ENCODE measurements at regions not wholly inside any gene's neighbourhood (a gene's known extent, or its start where the extent isn't known, plus 50 kb on each side); places are given as distances from the start of the nearest gene placed in this dataset.

DNA sequence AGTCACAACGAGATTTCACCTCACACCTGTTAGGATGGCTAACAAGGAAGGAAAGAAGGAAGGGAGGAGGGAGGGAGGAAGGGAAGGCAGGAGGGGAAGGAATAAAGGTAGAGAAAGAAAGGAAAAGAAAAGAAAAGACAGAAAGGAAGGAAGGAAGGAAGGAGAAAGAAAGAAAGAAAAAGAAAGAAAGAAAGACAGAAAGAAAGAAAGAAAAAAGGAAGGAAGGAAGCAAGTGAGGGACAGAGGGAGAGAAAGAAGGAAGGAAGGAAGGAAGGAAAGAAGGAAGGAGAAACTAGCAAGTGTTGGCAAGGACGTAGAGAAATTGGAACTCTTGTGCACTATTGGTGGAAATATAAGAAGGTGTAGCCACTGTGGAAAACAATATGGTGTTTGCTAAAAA lies 52.2 kb downstream of the CCDC185 start:
- in situ Hi-C loops (cut with MboI; ENCODE audit: low pct_unique_long_range_greater_than_20kb in 2 of 9, low sequenced_read_pairs in 9 of 9, unreplicated experiment in 9 of 9), result no loop called here
- Histone ChIP-seq H3K4me3 (no peak overlapping the region), H3K27ac (no peak overlapping the region), H3K4me1 (replicated peaks in 1 of 2) (no peaks in the 10 kb centered on the region)
- no peak for ATAC-seq (replicated peaks in 6 of 8)
- WGBS, 10 experiments, result 14 to 100% (median 63%) methylated on average over 1 to 2 of the region's 2 CpGs; no CpG with 5 or more reads in 1 of the 10 experiments

GRCh38 chr1:223453902-223454301 lies 60.7 kb downstream of the CCDC185 start:
- ATAC-seq (replicated peaks in 6 of 8), result peak in 3 of 8 experiments; percentile 54 to 86 (median 80)
- WGBS, 10 experiments, result 50 to 95% (median 85%) methylated on average over 2 to 4 of the region's 4 CpGs; no CpG with 5 or more reads in 1 of the 10 experiments
- in situ Hi-C loops (cut with MboI; ENCODE audit: low pct_unique_long_range_greater_than_20kb in 2 of 9, low sequenced_read_pairs in 9 of 9, unreplicated experiment in 9 of 9), result no loop called here
- H3K27ac ChIP-seq, result no peak overlapping the region
- H3K4me3 ChIP-seq, result no peak overlapping the region
- no peaks in the 10 kb centered on the region for H3K4me1 ChIP-seq (replicated peaks in 1 of 2)

DNA sequence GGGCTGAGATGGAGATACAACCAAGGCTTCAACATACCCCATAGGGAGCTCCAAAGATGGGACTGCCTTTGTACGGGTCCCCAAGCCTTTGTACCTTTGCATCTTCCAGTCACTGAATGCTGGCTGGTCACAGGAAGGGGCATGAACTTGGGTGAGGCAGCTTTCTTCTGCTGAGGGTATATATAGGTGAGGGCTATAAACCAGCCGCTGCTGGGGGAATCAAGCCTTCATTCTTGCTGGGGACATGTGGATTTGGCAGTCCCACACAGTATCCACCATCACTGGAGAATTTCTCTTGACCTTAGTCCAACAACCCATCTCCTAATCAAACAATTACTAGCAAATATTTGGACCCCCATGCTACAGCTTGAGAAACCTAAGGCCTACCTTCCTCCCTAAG lies 61.7 kb downstream of the CCDC185 start:
- in situ Hi-C loops (cut with MboI; ENCODE audit: low pct_unique_long_range_greater_than_20kb in 2 of 9, low sequenced_read_pairs in 9 of 9, unreplicated experiment in 9 of 9), result no loop called here
- Histone ChIP-seq H3K27ac (no peak overlapping the region), H3K4me3 (no peak overlapping the region), H3K4me1 (replicated peaks in 1 of 2) (no peaks in the 10 kb centered on the region)
- no peak for ATAC-seq (replicated peaks in 6 of 8)
- 17 to 92% (median 57%) methylated on average over 1 to 2 of the region's 2 CpGs; no CpG with 5 or more reads in 3 of the 10 experiments for WGBS, 10 experiments

GRCh38 chr1:223455470-223455869 lies 62.3 kb downstream of the CCDC185 start:
- peak in 2 of 8 experiments; percentile 9 to 27 for ATAC-seq (replicated peaks in 6 of 8)
- in situ Hi-C loops (cut with MboI; ENCODE audit: low pct_unique_long_range_greater_than_20kb in 2 of 9, low sequenced_read_pairs in 9 of 9, unreplicated experiment in 9 of 9), result no loop called here
- Histone ChIP-seq H3K4me3 (no peak overlapping the region), H3K4me1 (replicated peaks in 1 of 2) (no peaks in the 10 kb centered on the region), H3K27ac (no peak overlapping the region)
- WGBS, 10 experiments, result 29 to 100% (median 81%) methylated on average over 1 of the region's 1 CpG; no CpG with 5 or more reads in 4 of the 10 experiments

DNA sequence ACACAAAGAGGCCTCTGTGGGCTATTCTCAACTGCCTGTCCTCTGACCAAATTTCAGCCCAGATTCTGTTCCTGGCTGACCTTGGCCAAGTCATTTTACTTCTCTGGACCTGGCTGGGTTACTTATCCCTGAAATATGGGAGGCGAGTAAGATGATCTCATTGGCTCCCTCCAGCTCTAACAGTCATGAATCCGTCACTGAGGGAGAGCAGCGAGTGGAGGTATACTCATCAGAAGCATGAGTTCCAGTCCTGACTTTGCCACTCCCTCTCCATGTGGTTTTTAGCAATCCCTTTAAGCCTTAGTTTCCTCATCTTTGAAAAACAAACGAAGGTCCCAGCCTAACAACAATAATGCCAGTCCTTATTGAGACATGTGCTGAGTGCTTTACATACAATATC lies 63.5 kb downstream of the CCDC185 start:
- no peak overlapping the region for H3K4me3 ChIP-seq
- in situ Hi-C loops (cut with MboI; ENCODE audit: low pct_unique_long_range_greater_than_20kb in 2 of 9, low sequenced_read_pairs in 9 of 9, unreplicated experiment in 9 of 9), result no loop called here
- WGBS, 10 experiments, result 0 to 83% (median 75%) methylated on average over 1 to 4 of the region's 4 CpGs; no CpG with 5 or more reads in 1 of the 10 experiments
- H3K27ac ChIP-seq, result no peak overlapping the region
- peak in 1 of 8 experiments; percentile 25 for ATAC-seq (replicated peaks in 6 of 8)
- H3K4me1 ChIP-seq (replicated peaks in 1 of 2), result no peaks in the 10 kb centered on the region

DNA sequence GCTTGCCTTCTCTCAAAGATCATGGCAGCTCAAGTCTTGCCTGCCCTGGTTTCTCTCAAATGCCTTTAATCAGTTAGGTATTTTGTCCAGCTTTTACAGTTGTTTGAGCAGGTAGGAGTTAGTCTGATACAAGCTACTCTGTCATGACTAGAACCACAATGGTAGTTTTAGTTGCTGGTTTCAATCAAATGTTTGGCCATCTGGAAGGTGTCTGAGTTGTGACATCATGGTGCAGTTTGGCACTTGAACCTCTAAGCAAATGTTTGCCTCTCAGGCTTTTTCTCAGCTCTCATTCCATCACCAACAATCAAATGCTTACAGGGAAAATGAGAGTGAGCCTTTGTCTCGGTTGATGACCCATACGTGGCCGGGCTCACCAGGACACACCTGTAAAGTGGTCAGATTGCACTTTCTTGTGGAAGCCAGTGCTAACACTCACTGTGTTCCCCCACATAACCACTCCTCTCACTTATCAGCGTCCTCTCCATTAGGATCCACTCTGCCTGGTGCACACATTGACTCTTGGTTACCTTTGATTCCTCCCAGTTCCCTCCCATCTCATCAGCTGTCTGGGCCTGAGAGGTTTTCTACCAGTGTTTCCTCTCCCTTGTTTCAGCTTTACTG lies 67.5 kb downstream of the CCDC185 start:
- no peaks in the 10 kb centered on the region for H3K4me1 ChIP-seq (replicated peaks in 1 of 2)
- no peak for ATAC-seq (replicated peaks in 6 of 8)
- H3K4me3 ChIP-seq, result no peak overlapping the region
- in situ Hi-C loops (cut with MboI; ENCODE audit: low pct_unique_long_range_greater_than_20kb in 2 of 9, low sequenced_read_pairs in 9 of 9, unreplicated experiment in 9 of 9), result no loop called here
- 17 to 91% (median 64%) methylated on average over 2 to 4 of the region's 4 CpGs; no CpG with 5 or more reads in 3 of the 10 experiments for WGBS, 10 experiments
- no peak overlapping the region for H3K27ac ChIP-seq

GRCh38 chr1:223462047-223462630 lies 68.9 kb downstream of the CCDC185 start:
- no peaks in the 10 kb centered on the region for H3K4me1 ChIP-seq (replicated peaks in 1 of 2)
- H3K27ac ChIP-seq, result no peak overlapping the region
- H3K4me3 ChIP-seq, result no peak overlapping the region
- no peak for ATAC-seq (replicated peaks in 6 of 8)
- in situ Hi-C loops (cut with MboI; ENCODE audit: low pct_unique_long_range_greater_than_20kb in 2 of 9, low sequenced_read_pairs in 9 of 9, unreplicated experiment in 9 of 9), result no loop called here
- WGBS, 10 experiments, result 78 to 100% (median 94%) methylated on average over 1 to 5 of the region's 5 CpGs; no CpG with 5 or more reads in 1 of the 10 experiments

DNA sequence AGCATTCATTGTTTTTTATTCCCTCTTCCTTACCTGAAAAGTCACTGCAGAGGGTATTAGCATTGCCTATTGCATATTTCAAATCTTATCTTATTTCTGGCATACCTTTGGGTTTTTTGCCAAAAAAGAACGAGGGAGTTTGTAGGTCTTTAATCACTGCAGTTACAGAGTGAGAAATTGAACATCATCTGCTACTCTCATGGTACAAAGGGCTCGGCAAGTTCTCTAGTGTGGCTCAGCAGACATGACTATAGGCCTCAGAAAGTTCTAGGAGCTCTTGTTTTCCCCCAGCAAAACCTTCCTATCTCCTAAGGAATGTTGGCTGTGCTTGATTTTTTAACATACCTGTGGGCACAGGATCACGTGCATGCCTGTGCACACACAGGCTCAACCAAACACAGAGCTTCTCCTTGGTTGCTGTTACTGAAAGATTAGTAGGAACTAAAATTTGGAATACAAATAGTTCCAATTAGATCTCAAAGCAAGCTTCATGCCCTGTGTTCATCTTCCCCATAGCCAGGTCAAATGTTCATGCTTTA lies 69.7 kb downstream of the CCDC185 start:
- no peaks in the 10 kb centered on the region for H3K4me1 ChIP-seq (replicated peaks in 1 of 2)
- ATAC-seq (replicated peaks in 6 of 8), result no peak
- no peak overlapping the region for H3K4me3 ChIP-seq
- H3K27ac ChIP-seq, result no peak overlapping the region
- WGBS, 10 experiments, result 15 to 89% (median 73%) methylated on average over 1 to 3 of the region's 3 CpGs
- in situ Hi-C loops (cut with MboI; ENCODE audit: low pct_unique_long_range_greater_than_20kb in 2 of 9, low sequenced_read_pairs in 9 of 9, unreplicated experiment in 9 of 9), result no loop called here

DNA sequence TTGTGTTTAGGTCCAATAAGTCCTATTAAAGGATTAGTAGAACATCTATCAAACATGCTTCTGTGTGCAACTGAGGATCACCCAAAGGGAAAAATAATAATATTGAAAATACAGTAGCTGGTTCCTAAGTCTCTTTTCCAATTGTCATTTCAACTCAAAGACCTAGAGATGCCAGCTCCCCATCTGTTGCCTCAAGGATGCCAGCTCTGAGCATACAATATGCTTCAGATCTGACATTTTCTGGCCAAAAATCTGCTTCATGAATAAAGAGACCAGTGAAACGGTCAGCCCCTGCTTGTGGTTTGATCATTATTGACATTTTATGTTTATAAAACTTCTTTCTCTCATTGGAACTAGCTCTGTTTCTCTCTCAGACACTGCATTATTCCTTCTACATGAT lies 72.9 kb downstream of the CCDC185 start:
- WGBS, 10 experiments, result 33 to 80% (median 55%) methylated on average over 1 of the region's 1 CpG; no CpG with 5 or more reads in 2 of the 10 experiments
- H3K4me1 ChIP-seq (replicated peaks in 1 of 2), result no peaks in the 10 kb centered on the region
- in situ Hi-C loops (cut with MboI; ENCODE audit: low pct_unique_long_range_greater_than_20kb in 2 of 9, low sequenced_read_pairs in 9 of 9, unreplicated experiment in 9 of 9), result no loop called here
- ATAC-seq (replicated peaks in 6 of 8), result no peak
- no peak overlapping the region for H3K4me3 ChIP-seq
- H3K27ac ChIP-seq, result no peak overlapping the region

DNA sequence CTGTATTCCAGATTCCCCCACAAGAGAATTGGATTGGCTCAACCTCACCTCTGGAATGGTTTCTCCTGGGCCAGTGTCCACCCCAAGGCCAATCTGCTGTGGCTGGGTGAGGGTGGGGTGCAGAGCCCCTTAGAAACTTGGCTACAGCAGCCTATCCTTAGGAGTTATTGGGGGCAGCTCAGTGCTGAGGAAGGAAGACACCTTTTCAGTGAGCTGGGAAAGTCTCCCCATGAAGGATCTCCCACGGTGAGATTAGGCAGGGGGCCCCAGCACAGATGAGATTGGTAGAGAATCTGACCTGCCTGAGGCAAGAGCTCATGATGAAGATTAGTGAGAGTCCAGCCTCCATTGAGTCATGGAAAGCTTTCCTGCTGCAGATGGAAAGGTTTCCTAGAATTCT lies 78.4 kb downstream of the CCDC185 start:
- WGBS, 10 experiments, result 67 to 100% (median 84%) methylated on average over 1 of the region's 1 CpG; no CpG with 5 or more reads in 6 of the 10 experiments
- no peak for ATAC-seq (replicated peaks in 6 of 8)
- no peak overlapping the region for H3K27ac ChIP-seq
- H3K4me3 ChIP-seq, result no peak overlapping the region
- in situ Hi-C loops (cut with MboI; ENCODE audit: low pct_unique_long_range_greater_than_20kb in 2 of 9, low sequenced_read_pairs in 9 of 9, unreplicated experiment in 9 of 9), result no loop called here
- no peaks in the 10 kb centered on the region for H3K4me1 ChIP-seq (replicated peaks in 1 of 2)

DNA sequence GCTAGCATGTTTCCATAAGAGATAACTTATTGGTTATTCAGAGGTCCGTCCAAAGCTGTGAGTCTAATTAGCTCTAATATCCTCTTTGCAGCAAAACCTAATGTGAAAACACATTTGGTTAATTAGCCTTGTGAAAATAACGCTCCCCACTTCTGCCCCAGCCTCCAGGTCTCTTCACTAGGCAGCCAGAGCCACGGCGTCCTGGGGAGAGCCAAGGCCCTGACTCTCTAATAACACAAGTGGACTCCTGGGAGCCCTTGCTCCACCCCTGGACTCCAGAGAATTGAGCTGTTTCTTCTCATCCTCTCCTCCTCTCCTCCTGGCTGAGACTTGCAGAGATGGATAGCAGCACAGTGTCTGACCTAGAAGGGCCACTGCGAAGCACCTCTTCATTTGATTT lies 78.8 kb downstream of the CCDC185 start:
- Histone ChIP-seq H3K4me1 (replicated peaks in 1 of 2) (no peaks in the 10 kb centered on the region), H3K27ac (no peak overlapping the region), H3K4me3 (no peak overlapping the region)
- 54 to 100% (median 83%) methylated on average over 1 to 4 of the region's 5 CpGs; no CpG with 5 or more reads in 3 of the 10 experiments for WGBS, 10 experiments
- no peak for ATAC-seq (replicated peaks in 6 of 8)
- in situ Hi-C loops (cut with MboI; ENCODE audit: low pct_unique_long_range_greater_than_20kb in 2 of 9, low sequenced_read_pairs in 9 of 9, unreplicated experiment in 9 of 9), result no loop called here

GRCh38 chr1:223473601-223474344 lies 80.6 kb downstream of the CCDC185 start:
- ATAC-seq (replicated peaks in 6 of 8), result peak in 3 of 8 experiments; percentile 45 to 78 (median 54)
- no peaks in the 10 kb centered on the region for H3K4me1 ChIP-seq (replicated peaks in 1 of 2)
- no peak overlapping the region for H3K4me3 ChIP-seq
- in situ Hi-C loops (cut with MboI; ENCODE audit: low pct_unique_long_range_greater_than_20kb in 2 of 9, low sequenced_read_pairs in 9 of 9, unreplicated experiment in 9 of 9), result no loop called here
- WGBS, 10 experiments, result 0 to 93% (median 78%) methylated on average over 1 to 4 of the region's 4 CpGs
- no peak overlapping the region for H3K27ac ChIP-seq

GRCh38 chr1:223474804-223475203 lies 81.6 kb downstream of the CCDC185 start:
- in situ Hi-C loops (cut with MboI; ENCODE audit: low pct_unique_long_range_greater_than_20kb in 2 of 9, low sequenced_read_pairs in 9 of 9, unreplicated experiment in 9 of 9), result no loop called here
- 20 to 87% (median 67%) methylated on average over 2 to 6 of the region's 6 CpGs; no CpG with 5 or more reads in 2 of the 10 experiments for WGBS, 10 experiments
- H3K4me3 ChIP-seq, result no peak overlapping the region
- H3K4me1 ChIP-seq (replicated peaks in 1 of 2), result no peaks in the 10 kb centered on the region
- no peak overlapping the region for H3K27ac ChIP-seq
- ATAC-seq (replicated peaks in 6 of 8), result no peak

All from motor neuron (in vitro differentiated cells).